Epidermal melanocyte (primary cell): ENCODE measurements at regions not wholly inside any gene's neighbourhood (a gene's known extent, or its start where the extent isn't known, plus 50 kb on each side); places are given as distances from the start of the nearest gene placed in this dataset.

Experiments used
- DNase-seq: peaks from one replicate; pipeline ENCODE4 v3.0.0; 2011; ENCODE audit warnings: low spot score; ENCODE audit not compliant: insufficient read length

DNA sequence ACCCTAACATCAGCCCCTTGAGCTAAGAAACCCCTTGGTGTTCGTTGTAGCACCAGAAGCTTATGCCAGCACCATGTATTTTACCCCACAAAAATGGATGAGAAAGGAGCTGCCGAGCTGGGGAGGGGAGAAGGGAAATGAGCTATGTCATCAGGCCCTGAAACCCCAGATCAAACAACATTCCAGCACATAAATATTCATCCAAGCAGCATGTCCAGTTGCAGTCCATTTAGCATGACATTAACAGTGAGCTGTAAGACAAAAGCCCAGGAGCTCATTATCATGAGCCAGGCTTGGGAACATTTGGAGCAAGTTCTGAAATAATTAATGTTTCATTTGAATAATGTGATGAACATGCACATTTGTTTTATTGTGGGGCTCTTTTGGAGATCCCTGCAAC, 630.1 kb upstream of the TMEM132C start:
- DNase-seq: no peak

DNA sequence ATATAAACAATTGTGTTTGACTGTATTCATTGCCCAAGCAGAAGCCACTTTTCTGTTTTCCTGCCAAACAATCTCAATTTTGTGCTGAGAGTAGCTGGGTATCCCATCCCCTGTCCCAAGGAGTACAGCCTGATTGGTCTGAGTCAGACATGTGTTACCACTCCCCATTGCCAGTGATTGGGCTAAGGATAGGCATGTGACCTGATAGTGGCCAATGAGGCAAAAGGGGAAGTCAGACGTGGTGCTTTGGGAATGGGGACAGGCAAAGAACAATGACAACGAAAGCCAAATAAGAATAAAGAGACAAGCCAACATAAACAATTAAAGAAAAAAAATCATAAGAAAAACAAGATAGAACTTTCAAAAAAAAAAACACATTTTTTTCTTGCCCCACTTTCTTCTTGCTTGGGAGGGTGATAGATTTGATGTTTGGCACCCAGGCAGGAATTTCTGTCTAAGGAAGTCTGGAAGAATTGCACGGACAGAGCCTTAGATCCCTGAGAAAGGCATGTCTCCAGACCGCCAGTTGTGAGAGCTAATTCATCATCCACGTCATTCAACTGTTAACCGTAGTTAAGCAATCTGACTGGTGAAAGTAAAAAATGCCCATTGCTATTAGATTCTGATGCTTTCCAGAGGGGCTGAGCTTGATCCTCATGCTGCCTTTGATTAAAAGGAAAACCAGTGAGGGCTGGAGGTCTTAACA, 626.6 kb upstream of the TMEM132C start:
- DNase-seq: no peak

GRCh38 chr12:127642208-127642607, 624.8 kb upstream of the TMEM132C start:
- DNase-seq: no peak

DNA sequence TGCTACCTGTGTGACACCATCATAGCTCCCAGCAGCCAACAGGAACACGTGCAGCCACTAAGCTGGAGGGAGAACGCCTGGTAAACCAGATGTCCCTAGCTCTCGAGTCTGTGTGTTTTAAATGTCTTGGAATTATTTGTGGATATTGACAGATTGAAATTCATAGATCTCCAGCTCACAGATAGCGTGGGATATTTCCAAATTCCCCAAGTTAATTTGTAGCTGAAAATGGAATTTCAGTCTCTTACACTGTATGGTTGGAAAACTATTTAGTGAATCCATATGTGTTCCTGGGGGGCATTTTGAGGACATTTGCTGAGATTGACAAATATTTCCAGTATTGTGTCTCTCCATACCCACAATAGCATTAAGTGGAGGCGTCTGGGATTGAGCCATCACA, 618.6 kb upstream of the TMEM132C start:
- DNase-seq: no peak

GRCh38 chr12:127649961-127650360, 617.0 kb upstream of the TMEM132C start:
- DNase-seq: no peak

GRCh38 chr12:127650626-127651025, 616.3 kb upstream of the TMEM132C start:
- no peak for DNase-seq

DNA sequence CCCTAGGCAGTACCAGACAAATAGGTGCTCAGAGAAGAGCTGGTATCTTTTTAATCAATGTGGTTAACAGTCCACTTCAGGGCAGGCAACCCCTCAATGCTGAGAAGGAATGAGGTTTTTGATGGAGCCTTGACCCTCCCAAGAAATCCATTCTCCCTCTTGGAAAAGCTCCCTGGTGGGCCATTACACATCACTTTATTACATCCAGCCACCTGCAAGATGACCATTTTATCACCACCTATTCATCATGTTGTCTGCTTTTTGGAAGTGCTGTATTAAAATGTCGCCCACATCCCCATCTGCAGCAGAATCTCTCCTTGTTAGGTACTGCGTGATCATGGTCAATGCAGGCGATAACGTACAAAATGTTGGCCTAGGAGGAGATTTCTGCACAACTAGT, 614.7 kb upstream of the TMEM132C start:
- no peak for DNase-seq

- no peak for DNase-seq
Measured at GRCh38 chr12:127654383-127654985, 612.5 kb upstream of the TMEM132C start.

GRCh38 chr12:127655691-127656090, 611.3 kb upstream of the TMEM132C start:
- DNase-seq: no peak

GRCh38 chr12:127656266-127656665, 610.7 kb upstream of the TMEM132C start:
- no peak for DNase-seq

GRCh38 chr12:127657036-127657435, 609.9 kb upstream of the TMEM132C start:
- no peak for DNase-seq

DNA sequence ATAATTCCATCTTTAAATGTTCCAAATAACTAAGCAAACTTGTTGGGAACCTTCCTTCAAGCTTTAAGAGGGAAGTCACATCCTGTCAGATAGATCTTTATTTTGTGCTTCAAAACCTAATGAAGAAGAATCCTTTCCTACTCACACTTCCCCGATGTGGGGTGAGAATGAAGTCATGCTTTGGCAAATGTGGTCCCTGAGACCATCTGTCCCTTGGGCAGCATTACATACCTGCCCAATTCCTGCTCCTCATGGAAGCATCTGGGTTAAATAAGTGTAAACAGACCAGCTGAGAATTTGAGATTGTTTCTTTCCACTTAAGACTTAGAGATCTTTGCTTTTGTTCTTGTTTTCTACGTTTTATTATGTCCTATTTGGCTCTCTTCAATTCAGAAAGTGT, 606.0 kb upstream of the TMEM132C start:
- DNase-seq: no peak

GRCh38 chr12:127663716-127664115, 603.3 kb upstream of the TMEM132C start:
- DNase-seq: no peak

- DNase-seq: no peak
Measured at GRCh38 chr12:127664901-127665300, 602.1 kb upstream of the TMEM132C start.

- no peak for DNase-seq
Measured at GRCh38 chr12:127667131-127667685, 599.8 kb upstream of the TMEM132C start.

DNA sequence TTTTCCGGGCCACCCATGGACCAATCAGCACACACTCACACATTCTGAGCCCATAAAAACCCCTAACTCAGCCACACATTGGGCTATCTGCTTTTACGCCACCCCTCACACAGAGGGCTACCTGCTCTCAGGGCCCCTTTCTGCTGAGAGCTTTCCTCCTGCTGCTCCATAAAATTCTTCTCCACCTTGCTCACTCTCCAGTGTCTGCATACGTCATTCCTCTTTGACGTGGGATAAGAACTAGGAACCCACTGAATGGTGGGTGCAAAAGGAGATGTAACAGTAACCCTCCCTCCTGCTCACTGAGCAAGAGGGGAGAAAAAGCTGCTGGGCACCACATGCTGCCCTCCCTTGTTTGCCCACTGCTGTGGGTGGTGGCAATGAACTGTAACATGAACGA, 596.7 kb upstream of the TMEM132C start:
- no peak for DNase-seq

GRCh38 chr12:127670796-127671195, 596.2 kb upstream of the TMEM132C start:
- DNase-seq: no peak

DNA sequence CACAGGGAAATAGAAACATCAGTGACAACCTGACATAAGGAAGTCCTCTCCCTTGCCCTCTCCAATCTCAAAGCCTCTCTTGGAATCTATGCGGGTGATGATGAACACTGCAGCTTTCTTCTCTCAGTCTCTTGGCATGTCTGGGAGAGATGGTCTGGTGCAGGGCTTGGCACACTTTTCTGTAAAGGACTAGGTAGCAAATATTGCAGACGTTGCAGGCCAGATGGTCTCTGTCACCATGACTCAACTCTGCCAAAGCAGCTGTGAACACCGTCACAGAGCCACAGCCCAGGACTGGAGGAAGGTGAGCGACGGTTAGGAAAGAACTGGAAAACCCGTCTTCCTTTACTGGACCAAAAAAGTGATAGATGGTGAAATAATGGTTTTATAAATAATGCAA, 591.0 kb upstream of the TMEM132C start:
- no peak for DNase-seq

GRCh38 chr12:127677537-127678131, 589.3 kb upstream of the TMEM132C start:
- peak; percentile 61 for DNase-seq

- DNase-seq: no peak
Measured at GRCh38 chr12:127678945-127679344, 588.0 kb upstream of the TMEM132C start.

- no peak for DNase-seq
Measured at GRCh38 chr12:127680516-127680915, 586.5 kb upstream of the TMEM132C start.

DNA sequence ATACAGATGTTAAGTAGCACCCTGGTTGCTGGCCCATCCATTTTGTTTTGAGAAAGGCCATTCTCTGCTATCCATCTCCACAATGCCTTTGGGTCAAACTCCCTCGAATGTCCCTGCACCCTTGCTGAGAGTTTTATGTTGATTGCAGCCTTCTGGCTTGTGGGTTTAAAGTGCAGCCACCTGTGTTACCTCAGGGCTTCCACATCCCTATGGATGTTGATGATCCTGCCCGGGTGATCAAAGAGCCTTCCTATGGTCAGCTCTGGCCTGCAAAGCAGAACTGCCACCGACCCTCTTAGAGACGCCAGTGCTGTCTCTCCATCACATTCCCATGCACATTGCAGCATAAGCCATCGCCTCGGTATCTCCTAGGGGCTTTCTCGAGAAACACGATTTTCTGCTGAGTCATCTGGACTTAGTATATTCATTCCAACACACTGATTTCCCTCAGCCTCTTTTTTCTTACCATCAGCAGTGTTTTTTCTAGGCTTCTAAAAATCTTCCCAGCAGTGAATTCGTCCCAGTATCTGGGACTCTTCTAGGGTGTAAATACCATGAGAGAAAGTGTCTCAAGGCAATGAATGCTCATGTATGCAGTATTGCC, 585.7 kb upstream of the TMEM132C start:
- DNase-seq: no peak
